ENCODE measurements at regions not wholly inside any gene's neighbourhood (a gene's known extent, or its start where the extent isn't known, plus 50 kb on each side); places are given as distances from the start of the nearest gene placed in this dataset.

GRCh38 chr20:48241482-48241881, 456.2 kb upstream of the SULF2 start:
- TF ChIP-seq REST (IDR thresholded peaks at IDR 0.05; ENCODE audit: insufficient replicate concordance, low read depth) (no peak), POLR2AphosphoS5 (IDR thresholded peaks at IDR 0.05; ENCODE audit: low read depth) (no peak)
- TF ChIP-seq, protein P1, sequence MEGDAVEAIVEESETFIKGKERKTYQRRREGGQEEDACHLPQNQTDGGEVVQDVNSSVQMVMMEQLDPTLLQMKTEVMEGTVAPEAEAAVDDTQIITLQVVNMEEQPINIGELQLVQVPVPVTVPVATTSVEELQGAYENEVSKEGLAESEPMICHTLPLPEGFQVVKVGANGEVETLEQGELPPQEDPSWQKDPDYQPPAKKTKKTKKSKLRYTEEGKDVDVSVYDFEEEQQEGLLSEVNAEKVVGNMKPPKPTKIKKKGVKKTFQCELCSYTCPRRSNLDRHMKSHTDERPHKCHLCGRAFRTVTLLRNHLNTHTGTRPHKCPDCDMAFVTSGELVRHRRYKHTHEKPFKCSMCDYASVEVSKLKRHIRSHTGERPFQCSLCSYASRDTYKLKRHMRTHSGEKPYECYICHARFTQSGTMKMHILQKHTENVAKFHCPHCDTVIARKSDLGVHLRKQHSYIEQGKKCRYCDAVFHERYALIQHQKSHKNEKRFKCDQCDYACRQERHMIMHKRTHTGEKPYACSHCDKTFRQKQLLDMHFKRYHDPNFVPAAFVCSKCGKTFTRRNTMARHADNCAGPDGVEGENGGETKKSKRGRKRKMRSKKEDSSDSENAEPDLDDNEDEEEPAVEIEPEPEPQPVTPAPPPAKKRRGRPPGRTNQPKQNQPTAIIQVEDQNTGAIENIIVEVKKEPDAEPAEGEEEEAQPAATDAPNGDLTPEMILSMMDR (IDR thresholded peaks at IDR 0.05; ENCODE audit: insufficient read depth, low read length): no peak
